GM23338 (cell line): ENCODE measurements at regions not wholly inside any gene's neighbourhood (a gene's known extent, or its start where the extent isn't known, plus 50 kb on each side); places are given as distances from the start of the nearest gene placed in this dataset.
A peak's percentile ranks its signal among the peaks of the same experiment; 100 is the strongest.

ENCODE experiments used
- ATAC-seq: fragments of 200-7000 bp; cut with Tn5 transposase; 3 replicates; pipeline ENCODE4 v1.9.1; 2020
- DNase-seq: peaks from one replicate; pipeline ENCODE4 v3.0.0-alpha.2; 2015; ENCODE audit warnings: low spot score
- H2AFZ ChIP-seq: fragments of 200-600 bp; sonication (generic); 2 replicates; pipeline ENCODE4 v1.8.0; 2016; ENCODE audit warnings: antibody characterized with exemption, mild to moderate bottlenecking, moderate library complexity
- H3F3A ChIP-seq: fragments of 200-600 bp; sonication (generic); replicated peaks from 2 replicates; pipeline ENCODE4 v1.8.0; 2017; ENCODE audit warnings: antibody characterized with exemption, mixed run types, low read depth
- H3K27ac ChIP-seq: fragments of 200-600 bp; sonication (generic); 2 replicates; pipeline ENCODE4 v1.6.1; 2016; ENCODE audit warnings: low read depth
- H3K27me3 ChIP-seq: fragments of 200-600 bp; sonication (generic); 2 replicates; pipeline ENCODE4 v1.8.0; 2016; ENCODE audit warnings: mild to moderate bottlenecking, mixed run types, moderate library complexity; ENCODE audit not compliant: insufficient read depth
- H3K36me3 ChIP-seq: fragments of 200-600 bp; sonication (generic); 2 replicates; pipeline ENCODE4 v1.8.0; 2016; ENCODE audit warnings: mild to moderate bottlenecking; ENCODE audit not compliant: insufficient read depth
- H3K4me1 ChIP-seq: fragments of 200-600 bp; sonication (generic); 2 replicates; pipeline ENCODE4 v1.8.0; 2016; ENCODE audit warnings: mild to moderate bottlenecking, moderate library complexity; ENCODE audit not compliant: insufficient read depth
- H3K4me2 ChIP-seq: fragments of 200-600 bp; sonication (generic); 2 replicates; pipeline ENCODE4 v1.7.1; 2017; ENCODE audit warnings: mixed run types
- H3K4me3 ChIP-seq: fragments of 200-600 bp; sonication (generic); 2 replicates; pipeline ENCODE4 v1.6.1; 2016; ENCODE audit warnings: mixed run types
- H3K79me2 ChIP-seq: fragments of 200-600 bp; sonication (generic); replicated peaks from 2 replicates; pipeline ENCODE4 v1.8.0; 2017; ENCODE audit warnings: mild to moderate bottlenecking; ENCODE audit not compliant: insufficient read depth
- H3K9me2 ChIP-seq: fragments of 200-600 bp; sonication (generic); 2 replicates; pipeline ENCODE4 v1.8.0; 2017; ENCODE audit not compliant: insufficient read depth
- H4K20me1 ChIP-seq: fragments of 200-600 bp; sonication (generic); replicated peaks from 2 replicates; pipeline ENCODE4 v1.8.0; 2017; ENCODE audit warnings: mild to moderate bottlenecking; ENCODE audit not compliant: insufficient read depth
- H3K27ac Mint-ChIP-seq: 2 replicates; pipeline ENCODE4 v1.8.0; 2020; ENCODE audit warnings: inconsistent platforms, mild to moderate bottlenecking, moderate library complexity, mixed read lengths
- H3K27me3 Mint-ChIP-seq: 3 replicates; pipeline ENCODE4 v1.8.0; 2022; ENCODE audit warnings: low read depth, mild to moderate bottlenecking, moderate library complexity, mixed read lengths, inconsistent platforms; ENCODE audit not compliant: insufficient read depth, poor library complexity
- H3K36me3 Mint-ChIP-seq: 3 replicates; pipeline ENCODE4 v1.8.0; 2021; ENCODE audit warnings: low read depth, mild to moderate bottlenecking, inconsistent platforms, moderate library complexity, mixed read lengths
- H3K4me1 Mint-ChIP-seq: 3 replicates; pipeline ENCODE4 v1.8.0; 2020; ENCODE audit warnings: mild to moderate bottlenecking, inconsistent platforms, mixed read lengths
- H3K4me3 Mint-ChIP-seq: 3 replicates; pipeline ENCODE4 v1.8.0; 2021; ENCODE audit warnings: moderate library complexity, mild to moderate bottlenecking, inconsistent platforms, mixed read lengths
- H3K9me3 Mint-ChIP-seq: 3 replicates; pipeline ENCODE4 v1.8.0; 2020; ENCODE audit warnings: moderate library complexity, mild to moderate bottlenecking, inconsistent platforms, mixed read lengths
- CREB1 ChIP-seq: fragments of 250-450 bp; sonication (Bioruptor Pico); IDR thresholded peaks from 2 replicates; pipeline ENCODE4 v1.5.0; 2020; ENCODE audit warnings: low read depth, mild to moderate bottlenecking, moderate library complexity
- CTCF ChIP-seq, 2 experiments: fragments of 200-600 bp in 1 of 2; sonication (generic) in 1 of 2; conservative IDR thresholded peaks; 2 replicates each; pipeline versions ENCODE4 v1.5.1 to v1.6.1; 2016 to 2017; ENCODE audit warnings: antibody characterized with exemption in 2 of 2, low read depth in 2 of 2, mild to moderate bottlenecking in 2 of 2, moderate library complexity in 1 of 2
- ETS1 ChIP-seq: IDR thresholded peaks from 2 replicates; pipeline ENCODE4 v1.6.1; 2016; ENCODE audit warnings: antibody characterized with exemption
- EZH2 ChIP-seq: fragments of 200-600 bp; sonication (generic); IDR thresholded peaks from one replicate; pipeline ENCODE4 v1.8.0; 2017; ENCODE audit warnings: antibody characterized with exemption, mild to moderate bottlenecking, low read depth; ENCODE audit not compliant: unreplicated experiment
- EZH2phosphoT487 ChIP-seq: fragments of 200-600 bp; sonication (generic); IDR thresholded peaks from one replicate; pipeline ENCODE4 v1.8.1; 2018; ENCODE audit warnings: antibody characterized with exemption; ENCODE audit not compliant: unreplicated experiment
- POLR2AphosphoS5 ChIP-seq: IDR thresholded peaks from 2 replicates; pipeline ENCODE4 v1.6.1; 2016; ENCODE audit warnings: antibody characterized with exemption, low read depth
- ZNF114 ChIP-seq: fragments of 250-450 bp; sonication (Bioruptor Pico); IDR thresholded peaks from 2 replicates; pipeline ENCODE4 v1.5.0; 2020; ENCODE audit warnings: mild to moderate bottlenecking, moderate library complexity
- ZNF331 ChIP-seq: fragments of 250-450 bp; sonication (Bioruptor Pico); IDR thresholded peaks from 2 replicates; pipeline ENCODE4 v1.5.0; 2020; ENCODE audit warnings: low read depth, mild to moderate bottlenecking, moderate library complexity

- no peaks in the 10 kb centered on the region for H3K36me3 ChIP-seq
- no peak overlapping the region for H2AFZ ChIP-seq
- no peaks in the 10 kb centered on the region for H3K79me2 ChIP-seq
- no peaks in the 10 kb centered on the region for H4K20me1 ChIP-seq
- Mint-ChIP-seq H3K4me3 (no peak overlapping the region), H3K4me1 (peaks cover 4% of the 10 kb centered on the region), H3K27me3 (no peaks in the 10 kb centered on the region), H3K36me3 (no peaks in the 10 kb centered on the region), H3K9me3 (no peaks in the 10 kb centered on the region), H3K27ac (no peak overlapping the region)
- no peaks in the 10 kb centered on the region for H3K4me1 ChIP-seq
- no peak overlapping the region for H3K4me2 ChIP-seq
- TF ChIP-seq POLR2AphosphoS5 (no peak), ETS1 (no peak), ZNF114 (CRISPR knock-in tag) (no peak), ZNF331 (CRISPR knock-in tag) (no peak), CREB1 (no peak)
- H3K27ac ChIP-seq: no peak overlapping the region
- no peak overlapping the region for H3K4me3 ChIP-seq
- no peak for ATAC-seq
- H3K9me2 ChIP-seq: no peaks in the 10 kb centered on the region; the same call in 1 of the 2 replicates
- DNase-seq: no peak
- no peaks in the 10 kb centered on the region for H3F3A ChIP-seq
- H3K27me3 ChIP-seq: no peaks in the 10 kb centered on the region
Observed at GRCh38 chr4:36411338-36411737, 129.9 kb downstream of the DTHD1 start.

- H3K27ac Mint-ChIP-seq: no peak overlapping the region
- H3K9me2 ChIP-seq: no peaks in the 10 kb centered on the region; the same call in 1 of the 2 replicates
- no peaks in the 10 kb centered on the region for H3F3A ChIP-seq
- DNase-seq (peak; percentile 25), ATAC-seq (no peak)
- no peak overlapping the region for H3K4me2 ChIP-seq
- H3K79me2 ChIP-seq: no peaks in the 10 kb centered on the region
- TF ChIP-seq CTCF (conservative IDR thresholded peaks at IDR 0.05; ENCODE audit: low read depth in 2 of 2) (peak in 1 of 2 experiments; percentile 60; a peak in 3 of 4 replicates), ZNF331 (CRISPR knock-in tag) (no peak)
- H3K36me3 Mint-ChIP-seq: no peaks in the 10 kb centered on the region
- no peaks in the 10 kb centered on the region for H3K36me3 ChIP-seq
- H3K4me1 ChIP-seq: no peaks in the 10 kb centered on the region
- no peaks in the 10 kb centered on the region for H3K27me3 Mint-ChIP-seq
- peaks cover 4% of the 10 kb centered on the region; the same call in 2 of the 3 replicates for H3K4me1 Mint-ChIP-seq
- H3K4me3 ChIP-seq: no peak overlapping the region
- H3K4me3 Mint-ChIP-seq: no peak overlapping the region
- H4K20me1 ChIP-seq: no peaks in the 10 kb centered on the region
- no peak overlapping the region for H3K27ac ChIP-seq
- H2AFZ ChIP-seq: no peak overlapping the region
- H3K27me3 ChIP-seq: no peaks in the 10 kb centered on the region
- H3K9me3 Mint-ChIP-seq: no peaks in the 10 kb centered on the region
Observed at GRCh38 chr4:36414248-36414647, 132.8 kb downstream of the DTHD1 start.

GRCh38 chr4:36417146-36417545, 135.7 kb downstream of the DTHD1 start:
- Histone ChIP-seq H3K9me2 (no peaks in the 10 kb centered on the region), H3K27ac (no peak overlapping the region), H4K20me1 (no peaks in the 10 kb centered on the region), H3F3A (no peaks in the 10 kb centered on the region), H2AFZ (no peak overlapping the region; the same call in 1 of the 2 replicates), H3K79me2 (no peaks in the 10 kb centered on the region), H3K4me1 (no peaks in the 10 kb centered on the region), H3K27me3 (no peaks in the 10 kb centered on the region), H3K4me2 (no peak overlapping the region), H3K4me3 (no peak overlapping the region), H3K36me3 (no peaks in the 10 kb centered on the region)
- DNase-seq (no peak), ATAC-seq (no peak)
- Mint-ChIP-seq H3K36me3 (no peaks in the 10 kb centered on the region), H3K9me3 (peaks cover 2% of the 10 kb centered on the region; the same call in 1 of the 3 replicates), H3K4me3 (no peak overlapping the region), H3K27ac (no peak overlapping the region), H3K27me3 (no peaks in the 10 kb centered on the region), H3K4me1 (no peaks in the 10 kb centered on the region)
- TF ChIP-seq ZNF114 (CRISPR knock-in tag) (no peak), CTCF (conservative IDR thresholded peaks at IDR 0.05; ENCODE audit: low read depth in 2 of 2) (no peak), EZH2 (no peak), EZH2phosphoT487 (no peak)
